Fibroblast of peridontal ligament (primary cell): ENCODE measurements at regions not wholly inside any gene's neighbourhood (a gene's known extent, or its start where the extent isn't known, plus 50 kb on each side); places are given as distances from the start of the nearest gene placed in this dataset.
"Not testable (repeated sequence)": the region's sequence is repeated elsewhere in the genome, so short reads cannot be mapped to it uniquely, and the experiment has no call there.

Source experiments
- DNase-seq: peaks from one replicate; pipeline ENCODE4 v3.0.0-alpha.2; 2010; ENCODE audit errors: extremely low read depth

- no peak for DNase-seq
Measured at GRCh38 chr20:10109641-10110040, 74.9 kb downstream of the ANKEF1 start.

GRCh38 chr20:10110151-10110550, 75.4 kb downstream of the ANKEF1 start:
- peak; percentile 74 for DNase-seq

- no peak for DNase-seq
Measured at GRCh38 chr20:10111139-10111958, 76.6 kb downstream of the ANKEF1 start.

- DNase-seq, result peak; percentile 44
Measured at GRCh38 chr20:10111959-10112250, 77.1 kb downstream of the ANKEF1 start.

GRCh38 chr20:10113746-10114145, 79.0 kb downstream of the ANKEF1 start:
- peak; percentile 42 for DNase-seq

GRCh38 chr20:10114598-10114997, 79.8 kb downstream of the ANKEF1 start:
- DNase-seq, result no peak

- peak; percentile 97 for DNase-seq
Measured at GRCh38 chr20:10115021-10115420, 80.2 kb downstream of the ANKEF1 start.

GRCh38 chr20:10119336-10119735, 84.5 kb downstream of the ANKEF1 start:
- peak; percentile 29 for DNase-seq

GRCh38 chr20:10124883-10125282, 90.1 kb downstream of the ANKEF1 start:
- not testable (repeated sequence) for DNase-seq

GRCh38 chr20:10125757-10126156, 91.0 kb downstream of the ANKEF1 start:
- no peak for DNase-seq

- DNase-seq, result no peak
Measured at GRCh38 chr20:10129749-10130148, 88.9 kb upstream of the SNAP25 start.

GRCh38 chr20:10131732-10132345, 86.8 kb upstream of the SNAP25 start:
- DNase-seq, result peak; percentile 74

GRCh38 chr20:10132387-10132786, 86.2 kb upstream of the SNAP25 start:
- DNase-seq, result no peak

GRCh38 chr20:10133532-10133931, 85.1 kb upstream of the SNAP25 start:
- no peak for DNase-seq

- no peak for DNase-seq
Measured at GRCh38 chr20:10134176-10134575, 84.5 kb upstream of the SNAP25 start.

GRCh38 chr20:10135438-10135837, 83.2 kb upstream of the SNAP25 start:
- DNase-seq, result no peak

- no peak for DNase-seq
Measured at GRCh38 chr20:10137032-10137431, 81.6 kb upstream of the SNAP25 start.

- DNase-seq, result no peak
Measured at GRCh38 chr20:10137533-10137932, 81.1 kb upstream of the SNAP25 start.

GRCh38 chr20:10157549-10157948, 61.1 kb upstream of the SNAP25 start:
- DNase-seq, result no peak

- DNase-seq, result no peak
Measured at GRCh38 chr20:10167040-10167439, 51.6 kb upstream of the SNAP25 start.

- no peak for DNase-seq
Measured at GRCh38 chr20:10167594-10167993, 51.0 kb upstream of the SNAP25 start.
